SU-DHL-6 (cell line): ENCODE measurements at regions not wholly inside any gene's neighbourhood (a gene's known extent, or its start where the extent isn't known, plus 50 kb on each side); places are given as distances from the start of the nearest gene placed in this dataset.
"Not testable (repeated sequence)": the region's sequence is repeated elsewhere in the genome, so short reads cannot be mapped to it uniquely, and the experiment has no call there.

ENCODE experiments used
- EZH2phosphoT487 ChIP-seq: fragments of 200-600 bp; sonication (generic), shearing (Covaris generic); conservative IDR thresholded peaks from 2 replicates; pipeline ENCODE4 v1.6.1; 2018; ENCODE audit warnings: mild to moderate bottlenecking, antibody characterized with exemption, low read length, moderate library complexity, mixed read lengths
- TF ChIP-seq, protein P1 (sequence below): fragments of 200-600 bp; sonication (generic); IDR thresholded peaks from one replicate; pipeline ENCODE4 v1.5.1; 2017; ENCODE audit warnings: antibody characterized with exemption, mild to moderate bottlenecking, low read length, moderate library complexity; ENCODE audit not compliant: insufficient read depth, poor library complexity, severe bottlenecking

DNA sequence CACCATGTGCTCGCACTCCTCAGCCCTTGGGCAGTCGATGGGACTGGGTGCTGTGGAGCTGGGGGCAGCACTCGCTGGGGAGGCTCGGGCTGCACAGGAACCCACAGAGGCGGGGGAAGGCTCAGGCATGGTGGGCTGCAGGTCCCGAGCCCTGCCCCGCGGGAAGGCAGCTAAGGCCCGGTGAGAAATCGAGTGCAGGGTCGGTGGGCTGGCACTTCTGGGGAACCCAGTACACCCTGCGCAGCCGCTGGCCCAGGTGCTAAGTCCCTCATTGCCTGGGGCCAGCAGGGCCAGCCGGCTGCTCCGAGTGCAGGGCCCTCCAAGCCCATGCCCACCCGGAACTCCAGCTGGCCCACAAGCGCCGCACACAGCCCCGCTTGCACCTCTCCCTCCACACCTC lies 138.6 kb upstream of the SEMA3C start:
- TF ChIP-seq, protein P1, sequence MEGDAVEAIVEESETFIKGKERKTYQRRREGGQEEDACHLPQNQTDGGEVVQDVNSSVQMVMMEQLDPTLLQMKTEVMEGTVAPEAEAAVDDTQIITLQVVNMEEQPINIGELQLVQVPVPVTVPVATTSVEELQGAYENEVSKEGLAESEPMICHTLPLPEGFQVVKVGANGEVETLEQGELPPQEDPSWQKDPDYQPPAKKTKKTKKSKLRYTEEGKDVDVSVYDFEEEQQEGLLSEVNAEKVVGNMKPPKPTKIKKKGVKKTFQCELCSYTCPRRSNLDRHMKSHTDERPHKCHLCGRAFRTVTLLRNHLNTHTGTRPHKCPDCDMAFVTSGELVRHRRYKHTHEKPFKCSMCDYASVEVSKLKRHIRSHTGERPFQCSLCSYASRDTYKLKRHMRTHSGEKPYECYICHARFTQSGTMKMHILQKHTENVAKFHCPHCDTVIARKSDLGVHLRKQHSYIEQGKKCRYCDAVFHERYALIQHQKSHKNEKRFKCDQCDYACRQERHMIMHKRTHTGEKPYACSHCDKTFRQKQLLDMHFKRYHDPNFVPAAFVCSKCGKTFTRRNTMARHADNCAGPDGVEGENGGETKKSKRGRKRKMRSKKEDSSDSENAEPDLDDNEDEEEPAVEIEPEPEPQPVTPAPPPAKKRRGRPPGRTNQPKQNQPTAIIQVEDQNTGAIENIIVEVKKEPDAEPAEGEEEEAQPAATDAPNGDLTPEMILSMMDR = not testable (repeated sequence)
- not testable (repeated sequence) for TF ChIP-seq EZH2phosphoT487
